ENCODE measurements at regions not wholly inside any gene's neighbourhood (a gene's known extent, or its start where the extent isn't known, plus 50 kb on each side); places are given as distances from the start of the nearest gene placed in this dataset.

GRCh38 chr9:12614488-12614887 is 78.7 kb upstream of the TYRP1 start:
- TF ChIP-seq EZH2 (IDR thresholded peaks at IDR 0.05; ENCODE audit: borderline replicate concordance, low read depth, low read length, poor library complexity, severe bottlenecking) (no peak), CTCF (conservative IDR thresholded peaks at IDR 0.05; ENCODE audit: low read depth, low read length) (no peak)
